ENCODE measurements at regions not wholly inside any gene's neighbourhood (a gene's known extent, or its start where the extent isn't known, plus 50 kb on each side); places are given as distances from the start of the nearest gene placed in this dataset.

DNA sequence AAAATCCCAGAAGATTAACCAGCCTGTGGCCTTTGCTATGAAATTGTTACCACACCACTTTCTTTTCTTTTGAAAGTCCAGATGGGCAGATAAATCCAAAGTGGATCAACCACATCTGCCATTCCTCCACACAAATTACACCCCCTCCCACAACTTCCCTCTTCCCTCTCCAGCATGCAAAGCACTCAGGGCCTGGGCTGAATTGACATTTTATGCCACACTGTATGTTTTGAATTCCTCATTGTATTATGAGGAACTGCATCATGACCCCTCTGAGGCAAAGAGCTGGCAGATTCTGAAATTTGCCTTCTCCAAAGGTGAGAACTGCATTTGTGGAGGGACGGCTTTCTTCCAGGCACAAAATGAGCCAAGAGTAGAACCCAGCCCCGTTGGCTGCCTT lies 589.2 kb upstream of the KLF4 start:
- H3K9me3 ChIP-seq (replicated peaks; ENCODE audit: control insufficient read depth, insufficient read depth, low read length) = no peaks in the 10 kb centered on the region
- intact Hi-C loops (cut with micrococcal nuclease) = no loop called here
- ChIA-PET CTCF (no interaction called here), POLR2A (no interaction called here)
- TF ChIP-seq EZH2 (IDR thresholded peaks at IDR 0.05; ENCODE audit: borderline replicate concordance, low read depth, low read length, severe bottlenecking) (no peak), JUN (IDR thresholded peaks at IDR 0.05; ENCODE audit: borderline replicate concordance, insufficient read depth, insufficient read length, low read depth) (no peak), MYC (IDR thresholded peaks at IDR 0.05; ENCODE audit: low read depth, low read length) (no peak)
- TF ChIP-seq, protein P1, sequence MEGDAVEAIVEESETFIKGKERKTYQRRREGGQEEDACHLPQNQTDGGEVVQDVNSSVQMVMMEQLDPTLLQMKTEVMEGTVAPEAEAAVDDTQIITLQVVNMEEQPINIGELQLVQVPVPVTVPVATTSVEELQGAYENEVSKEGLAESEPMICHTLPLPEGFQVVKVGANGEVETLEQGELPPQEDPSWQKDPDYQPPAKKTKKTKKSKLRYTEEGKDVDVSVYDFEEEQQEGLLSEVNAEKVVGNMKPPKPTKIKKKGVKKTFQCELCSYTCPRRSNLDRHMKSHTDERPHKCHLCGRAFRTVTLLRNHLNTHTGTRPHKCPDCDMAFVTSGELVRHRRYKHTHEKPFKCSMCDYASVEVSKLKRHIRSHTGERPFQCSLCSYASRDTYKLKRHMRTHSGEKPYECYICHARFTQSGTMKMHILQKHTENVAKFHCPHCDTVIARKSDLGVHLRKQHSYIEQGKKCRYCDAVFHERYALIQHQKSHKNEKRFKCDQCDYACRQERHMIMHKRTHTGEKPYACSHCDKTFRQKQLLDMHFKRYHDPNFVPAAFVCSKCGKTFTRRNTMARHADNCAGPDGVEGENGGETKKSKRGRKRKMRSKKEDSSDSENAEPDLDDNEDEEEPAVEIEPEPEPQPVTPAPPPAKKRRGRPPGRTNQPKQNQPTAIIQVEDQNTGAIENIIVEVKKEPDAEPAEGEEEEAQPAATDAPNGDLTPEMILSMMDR (IDR thresholded peaks at IDR 0.05; ENCODE audit: extremely low read depth in 1 of 2, insufficient read depth in 1 of 2, low read depth in 1 of 2, low read length in 2 of 2) = no peak
- no TSS peak for BruUV-seq (replicated peaks)
- no peak overlapping the region for H3K4me3 ChIP-seq (replicated peaks in 1 of 3; ENCODE audit: insufficient read depth in 1 of 3, low read depth in 1 of 3, low read length in 3 of 3)
- H3K79me2 ChIP-seq (ENCODE audit: control insufficient read depth, insufficient read depth, low read length) = no peaks in the 10 kb centered on the region
- H3K9ac ChIP-seq (replicated peaks; ENCODE audit: extremely low read depth, insufficient read depth, low read length) = no peak overlapping the region
- DNase-seq (ENCODE audit: low read depth, low spot score) (no peak), FAIRE-seq (no peak)
- H4K20me1 ChIP-seq (replicated peaks; ENCODE audit: control insufficient read depth, extremely low read depth, insufficient read depth, low read length) = no peaks in the 10 kb centered on the region
- H3K4me1 ChIP-seq (ENCODE audit: control insufficient read depth, extremely low read depth, insufficient read depth, low read length) = no peaks in the 10 kb centered on the region
- no peaks in the 10 kb centered on the region for H3K27me3 ChIP-seq (ENCODE audit: control insufficient read depth in 2 of 2, insufficient read depth in 2 of 2, low read length in 2 of 2)
- H3K36me3 ChIP-seq (ENCODE audit: control insufficient read depth in 2 of 2, extremely low read depth in 1 of 2, insufficient read depth in 2 of 2, low read length in 2 of 2) = no peaks in the 10 kb centered on the region
- dilution Hi-C loops (cut with MboI; ENCODE audit: extremely low pct_ligation_motif_present, low sequenced_read_pairs) = no loop called here
- H3K9me1 ChIP-seq (replicated peaks; ENCODE audit: control insufficient read depth, extremely low read depth, insufficient read depth, low read length) = no peaks in the 10 kb centered on the region
- no peak overlapping the region for H3K4me2 ChIP-seq (ENCODE audit: insufficient read depth, low read length)
- H3K27ac ChIP-seq (ENCODE audit: insufficient read depth, low read depth, low read length) = no peak overlapping the region
- H2AFZ ChIP-seq (ENCODE audit: low read depth, low read length) = no peak overlapping the region

DNA sequence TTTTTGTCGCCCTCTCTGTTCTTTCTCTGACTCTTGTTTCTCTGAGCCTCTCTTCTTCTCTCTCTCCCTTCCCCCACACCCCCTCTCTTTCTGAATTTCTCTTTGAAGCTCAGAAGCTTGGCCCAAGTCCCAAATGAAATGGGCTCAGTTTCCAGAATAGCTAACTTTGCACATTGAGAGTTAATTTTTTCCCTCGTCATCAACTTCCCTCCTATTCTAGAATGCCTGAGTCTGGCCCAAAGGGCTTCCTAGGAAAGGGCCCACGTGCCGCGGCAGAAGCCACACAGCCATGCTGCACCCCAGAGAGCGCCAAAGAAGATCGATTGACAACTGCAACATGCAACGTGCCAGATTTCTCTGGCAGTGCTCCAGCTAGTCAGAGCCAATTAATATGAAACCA lies 588.8 kb upstream of the KLF4 start:
- Histone ChIP-seq H3K4me3 (replicated peaks in 1 of 3; ENCODE audit: insufficient read depth in 1 of 3, low read depth in 1 of 3, low read length in 3 of 3) (no peak overlapping the region), H3K79me2 (ENCODE audit: control insufficient read depth, insufficient read depth, low read length) (no peaks in the 10 kb centered on the region), H3K4me1 (ENCODE audit: control insufficient read depth, extremely low read depth, insufficient read depth, low read length) (no peaks in the 10 kb centered on the region), H3K9me1 (replicated peaks; ENCODE audit: control insufficient read depth, extremely low read depth, insufficient read depth, low read length) (no peaks in the 10 kb centered on the region), H3K27me3 (ENCODE audit: control insufficient read depth in 2 of 2, insufficient read depth in 2 of 2, low read length in 2 of 2) (no peaks in the 10 kb centered on the region), H3K36me3 (ENCODE audit: control insufficient read depth in 2 of 2, extremely low read depth in 1 of 2, insufficient read depth in 2 of 2, low read length in 2 of 2) (no peaks in the 10 kb centered on the region), H3K9ac (replicated peaks; ENCODE audit: extremely low read depth, insufficient read depth, low read length) (no peak overlapping the region), H3K9me3 (replicated peaks; ENCODE audit: control insufficient read depth, insufficient read depth, low read length) (no peaks in the 10 kb centered on the region), H3K4me2 (ENCODE audit: insufficient read depth, low read length) (no peak overlapping the region), H2AFZ (ENCODE audit: low read depth, low read length) (no peak overlapping the region), H3K27ac (ENCODE audit: insufficient read depth, low read depth, low read length) (no peak overlapping the region), H4K20me1 (replicated peaks; ENCODE audit: control insufficient read depth, extremely low read depth, insufficient read depth, low read length) (no peaks in the 10 kb centered on the region)
- ChIA-PET CTCF (no interaction called here), POLR2A (no interaction called here)
- TF ChIP-seq EZH2 (IDR thresholded peaks at IDR 0.05; ENCODE audit: borderline replicate concordance, low read depth, low read length, severe bottlenecking) (no peak), POLR2A (IDR thresholded peaks at IDR 0.05; ENCODE audit: low read depth, low read length) (no peak), GATA2 (IDR thresholded peaks at IDR 0.05; ENCODE audit: insufficient read depth, insufficient read length, low read depth, low read length) (no peak), MYC (IDR thresholded peaks at IDR 0.05; ENCODE audit: low read depth, low read length) (no peak), POLR2AphosphoS5 (IDR thresholded peaks at IDR 0.05; ENCODE audit: insufficient read depth, low read depth, low read length) (no peak), FOS (IDR thresholded peaks at IDR 0.05; ENCODE audit: borderline replicate concordance, insufficient read depth, low read length) (no peak), JUN (IDR thresholded peaks at IDR 0.05; ENCODE audit: borderline replicate concordance, insufficient read depth, insufficient read length, low read depth) (no peak)
- TF ChIP-seq, protein P1 (IDR thresholded peaks at IDR 0.05; ENCODE audit: extremely low read depth in 1 of 2, insufficient read depth in 1 of 2, low read depth in 1 of 2, low read length in 2 of 2) = no peak
- TF ChIP-seq, protein P2, sequence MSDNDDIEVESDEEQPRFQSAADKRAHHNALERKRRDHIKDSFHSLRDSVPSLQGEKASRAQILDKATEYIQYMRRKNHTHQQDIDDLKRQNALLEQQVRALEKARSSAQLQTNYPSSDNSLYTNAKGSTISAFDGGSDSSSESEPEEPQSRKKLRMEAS (IDR thresholded peaks at IDR 0.05; ENCODE audit: insufficient read depth, insufficient read length) = no peak
- intact Hi-C loops (cut with micrococcal nuclease) = no loop called here
- dilution Hi-C loops (cut with MboI; ENCODE audit: extremely low pct_ligation_motif_present, low sequenced_read_pairs) = no loop called here
- FAIRE-seq (no peak), DNase-seq (ENCODE audit: low read depth, low spot score) (no peak)
- no TSS peak for BruUV-seq (replicated peaks)

Data from endothelial cell of umbilical vein (primary cell).